SJSA1 (cell line): ENCODE measurements at regions not wholly inside any gene's neighbourhood (a gene's known extent, or its start where the extent isn't known, plus 50 kb on each side); places are given as distances from the start of the nearest gene placed in this dataset.
"Not testable (repeated sequence)": the region's sequence is repeated elsewhere in the genome, so short reads cannot be mapped to it uniquely, and the experiment has no call there.

Experiments
- DNase-seq, 2 experiments: peaks; one replicate each; pipeline ENCODE4 v3.0.0-alpha.2; 2015 to 2020; ENCODE audit warnings: low spot score in 2 of 2, low read depth in 1 of 2
- H3K27ac ChIP-seq: fragments of 250-450 bp; sonication (Bioruptor Pico); 2 replicates; pipeline ENCODE4 v1.5.1; 2020; ENCODE audit warnings: mild to moderate bottlenecking, moderate library complexity
- H3K27me3 ChIP-seq: fragments of 250-450 bp; sonication (Bioruptor Pico); replicated peaks from 2 replicates; pipeline ENCODE4 v1.5.1; 2020; ENCODE audit warnings: mild to moderate bottlenecking, moderate library complexity
- H3K36me3 ChIP-seq: fragments of 250-450 bp; sonication (Bioruptor Pico); 2 replicates; pipeline ENCODE4 v1.5.1; 2020; ENCODE audit warnings: mild to moderate bottlenecking
- H3K4me1 ChIP-seq: fragments of 250-450 bp; sonication (Bioruptor Pico); replicated peaks from 2 replicates; pipeline ENCODE4 v1.6.1; 2021; ENCODE audit warnings: mild to moderate bottlenecking
- H3K4me3 ChIP-seq: fragments of 250-450 bp; sonication (Bioruptor Pico); 2 replicates; pipeline ENCODE4 v1.5.1; 2020; ENCODE audit warnings: mild to moderate bottlenecking
- H3K9me3 ChIP-seq: fragments of 250-450 bp; sonication (Bioruptor Pico); replicated peaks from 2 replicates; pipeline ENCODE4 v1.5.1; 2020; ENCODE audit warnings: mild to moderate bottlenecking

- H3K4me3 ChIP-seq, H3K27me3 ChIP-seq, H3K27ac ChIP-seq, H3K9me3 ChIP-seq, H3K4me1 ChIP-seq, DNase-seq, H3K36me3 ChIP-seq: not testable (repeated sequence)
These were observed 1725.6 kb downstream of the BRINP3 start for GRCh38 chr1:188752027-188752426.

DNA sequence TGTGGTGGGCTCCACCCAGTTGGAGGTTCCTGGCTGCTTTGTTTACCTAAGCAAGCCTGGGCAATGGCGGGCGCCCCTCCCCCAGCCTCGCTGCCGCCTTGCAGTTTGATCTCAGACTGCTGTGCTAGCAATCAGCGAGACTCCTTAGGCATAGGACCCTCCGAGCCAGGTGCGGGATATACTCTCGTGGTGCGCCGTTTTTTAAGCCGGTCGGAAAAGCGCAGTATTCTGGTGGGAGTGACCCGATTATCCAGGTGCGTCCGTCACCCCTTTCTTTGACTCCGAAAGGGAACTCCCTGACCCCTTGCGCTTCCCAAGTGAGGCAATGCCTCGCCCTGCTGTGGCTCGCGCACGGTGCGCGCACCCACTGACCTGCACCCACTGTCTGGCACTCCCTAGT is 1719.9 kb downstream of the BRINP3 start:
- H3K27me3 ChIP-seq, H3K9me3 ChIP-seq, DNase-seq, H3K27ac ChIP-seq, H3K4me1 ChIP-seq, H3K36me3 ChIP-seq, H3K4me3 ChIP-seq: not testable (repeated sequence)

- DNase-seq, result no peak
- Histone ChIP-seq H3K9me3 (peaks cover 6% of the 10 kb centered on the region; the same call in 1 of the 2 replicates), H3K27ac (no peak overlapping the region), H3K36me3 (no peaks in the 10 kb centered on the region), H3K27me3 (no peaks in the 10 kb centered on the region), H3K4me1 (no peaks in the 10 kb centered on the region), H3K4me3 (no peak overlapping the region)
These were observed 1716.4 kb downstream of the BRINP3 start for GRCh38 chr1:188761226-188761625.

DNA sequence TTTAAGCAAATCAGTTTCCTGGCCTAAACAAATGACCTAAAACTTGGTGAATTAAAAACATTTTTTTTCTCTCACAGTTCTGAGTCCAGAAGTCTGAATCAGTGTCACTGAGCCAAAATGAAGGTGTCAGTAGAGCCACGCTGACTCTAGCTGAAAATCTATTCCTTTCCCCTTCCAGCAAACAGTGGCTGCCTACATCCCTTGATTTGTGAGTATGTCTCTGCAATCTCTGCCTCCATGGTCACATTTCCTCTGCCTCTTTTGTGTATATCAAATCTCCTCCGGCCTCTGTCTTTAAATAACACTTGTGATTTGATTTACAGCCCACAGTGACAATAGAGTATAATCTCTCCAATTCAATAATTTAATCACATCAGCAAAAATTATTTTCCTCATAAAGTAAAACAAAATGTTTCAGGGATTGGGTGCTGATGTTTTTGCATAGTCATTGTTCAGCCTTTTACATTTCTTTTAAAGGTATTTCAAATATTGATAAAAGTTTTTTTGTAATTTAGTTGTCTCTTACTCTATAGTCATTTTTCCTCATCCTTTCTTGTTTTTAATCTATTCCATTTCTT is 1715.4 kb downstream of the BRINP3 start:
- peaks cover 6% of the 10 kb centered on the region; the same call in 1 of the 2 replicates for H3K9me3 ChIP-seq
- H3K4me3 ChIP-seq, result no peak overlapping the region
- DNase-seq, result no peak

DNA sequence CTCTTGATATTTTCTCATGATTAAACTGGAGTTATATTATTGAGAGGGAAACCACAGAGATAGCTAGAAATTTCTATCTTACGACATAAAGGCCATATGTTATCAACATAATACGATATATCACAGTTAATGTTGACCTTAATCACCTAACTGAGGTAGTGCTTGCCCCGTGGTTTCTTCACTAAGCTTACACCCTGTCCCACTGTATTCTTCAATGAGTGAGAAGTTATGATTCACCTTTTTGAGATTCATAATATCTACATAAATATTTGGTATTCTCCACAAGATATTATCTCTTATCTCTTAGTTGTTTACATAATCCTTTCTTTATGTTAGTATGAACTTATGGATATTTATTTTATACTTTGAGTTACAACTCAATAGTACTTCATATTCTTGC is 1714.1 kb downstream of the BRINP3 start:
- Histone ChIP-seq H3K27ac (no peak overlapping the region), H3K36me3 (no peaks in the 10 kb centered on the region), H3K9me3 (peaks cover 4% of the 10 kb centered on the region; the same call in 1 of the 2 replicates)

More for the DNA sequence above, 1715.4 kb downstream of the BRINP3 start:
- H3K27ac ChIP-seq, result no peak overlapping the region
- no peaks in the 10 kb centered on the region for H3K27me3 ChIP-seq
- no peaks in the 10 kb centered on the region for H3K4me1 ChIP-seq
- H3K36me3 ChIP-seq, result no peaks in the 10 kb centered on the region

GRCh38 chr1:188769181-188769580 is 1708.5 kb downstream of the BRINP3 start:
- Histone ChIP-seq H3K27me3 (no peaks in the 10 kb centered on the region), H3K9me3 (no peaks in the 10 kb centered on the region; the same call in none of the 2 replicates), H3K27ac (no peak overlapping the region), H3K4me3 (no peak overlapping the region), H3K36me3 (no peaks in the 10 kb centered on the region), H3K4me1 (no peaks in the 10 kb centered on the region)
- DNase-seq, result no peak

More for the DNA sequence above, 1714.1 kb downstream of the BRINP3 start:
- no peak for DNase-seq
- Histone ChIP-seq H3K27me3 (no peaks in the 10 kb centered on the region), H3K4me3 (no peak overlapping the region), H3K4me1 (no peaks in the 10 kb centered on the region)

GRCh38 chr1:188769936-188770335 is 1707.7 kb downstream of the BRINP3 start:
- H3K27ac ChIP-seq, result no peak overlapping the region
- DNase-seq, result no peak
- no peaks in the 10 kb centered on the region; the same call in none of the 2 replicates for H3K9me3 ChIP-seq
- no peaks in the 10 kb centered on the region for H3K27me3 ChIP-seq
- H3K36me3 ChIP-seq, result no peaks in the 10 kb centered on the region
- no peak overlapping the region for H3K4me3 ChIP-seq
- H3K4me1 ChIP-seq, result no peaks in the 10 kb centered on the region

- no peak for DNase-seq
- H3K4me1 ChIP-seq, result no peaks in the 10 kb centered on the region
These were observed 1699.1 kb downstream of the BRINP3 start for GRCh38 chr1:188778578-188778977.

DNA sequence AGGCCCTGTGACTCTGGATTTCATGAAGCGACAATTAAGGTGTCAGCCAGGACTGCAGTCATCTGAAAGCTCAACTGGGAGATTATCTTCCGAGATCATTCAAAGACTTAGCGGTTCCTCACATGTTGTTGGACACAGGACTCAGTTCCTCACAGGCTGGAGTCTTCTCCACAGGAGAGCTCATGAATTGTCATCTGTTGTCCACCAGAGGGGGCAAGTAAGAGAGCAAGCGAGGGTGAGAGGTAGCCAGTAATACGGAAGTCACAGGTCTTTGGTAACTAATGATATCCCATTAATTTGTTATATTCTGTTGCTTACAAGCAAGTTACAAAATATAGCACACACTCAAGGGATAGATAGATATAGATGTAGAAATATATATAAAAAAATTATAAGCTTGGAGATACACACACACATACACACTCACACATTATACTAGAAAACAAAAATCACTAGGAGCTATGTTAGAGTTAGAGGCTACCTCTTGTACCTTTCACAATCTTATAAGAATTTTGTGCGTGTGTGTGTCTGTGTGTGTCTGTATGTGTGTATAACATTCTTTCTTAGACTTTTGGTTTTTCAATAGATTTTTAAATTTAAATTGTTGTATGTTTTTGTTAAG is 1695.3 kb downstream of the BRINP3 start:
- no peak for DNase-seq
- no peaks in the 10 kb centered on the region for H3K9me3 ChIP-seq
- H3K27ac ChIP-seq, result no peak overlapping the region
- H3K36me3 ChIP-seq, result no peaks in the 10 kb centered on the region
- no peak overlapping the region for H3K4me3 ChIP-seq
- no peaks in the 10 kb centered on the region for H3K4me1 ChIP-seq
- H3K27me3 ChIP-seq, result no peaks in the 10 kb centered on the region

More at GRCh38 chr1:188778578-188778977, 1699.1 kb downstream of the BRINP3 start:
- Histone ChIP-seq H3K9me3 (no peaks in the 10 kb centered on the region), H3K36me3 (no peaks in the 10 kb centered on the region), H3K27me3 (no peaks in the 10 kb centered on the region), H3K27ac (no peak overlapping the region), H3K4me3 (no peak overlapping the region)

DNA sequence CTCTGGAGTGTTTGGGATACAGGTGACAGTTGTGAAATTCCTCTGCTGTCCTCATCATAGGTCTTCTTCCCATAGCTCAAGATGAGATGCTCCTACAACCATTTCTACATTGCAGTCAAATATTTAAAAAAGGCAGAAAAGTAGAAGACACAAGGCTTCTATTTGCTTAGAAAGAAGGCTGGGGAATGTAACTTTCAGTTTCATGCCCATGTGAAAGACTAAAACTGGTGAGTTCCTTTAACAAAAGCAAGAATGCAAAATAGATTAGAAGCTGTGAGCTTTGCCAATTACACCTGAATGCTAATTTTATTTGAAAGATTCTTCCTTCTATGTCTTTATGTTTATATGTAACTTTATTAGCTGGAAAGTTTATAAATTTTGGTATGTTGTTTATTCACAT is 1682.7 kb downstream of the BRINP3 start:
- H3K27me3 ChIP-seq, result no peaks in the 10 kb centered on the region
- H3K9me3 ChIP-seq, result no peaks in the 10 kb centered on the region
- H3K27ac ChIP-seq, result no peak overlapping the region
- H3K4me3 ChIP-seq, result no peak overlapping the region
- H3K36me3 ChIP-seq, result no peaks in the 10 kb centered on the region
- H3K4me1 ChIP-seq, result no peaks in the 10 kb centered on the region
- no peak for DNase-seq

- DNase-seq, H3K27ac ChIP-seq, H3K4me1 ChIP-seq: not testable (repeated sequence)
These were observed 1665.5 kb downstream of the BRINP3 start for GRCh38 chr1:188812153-188812552.

GRCh38 chr1:188812836-188813573 is 1664.7 kb downstream of the BRINP3 start:
- not testable (repeated sequence) for H3K27ac ChIP-seq, DNase-seq, H3K36me3 ChIP-seq, H3K4me3 ChIP-seq, H3K4me1 ChIP-seq, H3K27me3 ChIP-seq, H3K9me3 ChIP-seq

More at GRCh38 chr1:188812153-188812552, 1665.5 kb downstream of the BRINP3 start:
- not testable (repeated sequence) for H3K27me3 ChIP-seq, H3K36me3 ChIP-seq, H3K9me3 ChIP-seq, H3K4me3 ChIP-seq

DNA sequence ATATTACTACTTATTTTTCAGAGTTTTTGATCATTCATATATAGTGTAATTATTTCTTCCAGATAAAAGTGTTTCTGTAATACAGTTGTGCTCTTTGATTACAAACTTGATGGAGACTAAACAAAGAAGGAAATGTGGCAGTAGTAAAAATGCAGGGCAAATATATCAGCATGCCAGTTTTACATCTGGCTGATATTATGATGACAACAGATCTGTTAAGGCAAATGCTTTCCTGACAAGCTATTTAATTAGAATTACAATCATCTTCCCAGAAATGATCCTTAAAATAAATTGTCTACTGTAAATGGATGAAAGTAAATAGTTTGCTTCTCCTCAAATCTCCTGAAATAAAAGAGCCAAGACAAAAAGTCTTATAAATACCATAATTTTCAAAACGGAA is 1659.8 kb downstream of the BRINP3 start:
- H3K27me3 ChIP-seq, result no peaks in the 10 kb centered on the region
- no peak overlapping the region for H3K4me3 ChIP-seq
- no peaks in the 10 kb centered on the region for H3K36me3 ChIP-seq
- H3K27ac ChIP-seq, result no peak overlapping the region
- H3K9me3 ChIP-seq, result no peaks in the 10 kb centered on the region
- DNase-seq, result no peak
- no peaks in the 10 kb centered on the region for H3K4me1 ChIP-seq

- no peak for DNase-seq
- Histone ChIP-seq H3K27me3 (no peaks in the 10 kb centered on the region), H3K36me3 (no peaks in the 10 kb centered on the region), H3K4me1 (no peaks in the 10 kb centered on the region), H3K9me3 (no peaks in the 10 kb centered on the region), H3K4me3 (no peak overlapping the region), H3K27ac (no peak overlapping the region)
These were observed 1655.4 kb downstream of the BRINP3 start for GRCh38 chr1:188822248-188822647.
